ENCODE measurements at regions not wholly inside any gene's neighbourhood (a gene's known extent, or its start where the extent isn't known, plus 50 kb on each side); places are given as distances from the start of the nearest gene placed in this dataset.

DNA sequence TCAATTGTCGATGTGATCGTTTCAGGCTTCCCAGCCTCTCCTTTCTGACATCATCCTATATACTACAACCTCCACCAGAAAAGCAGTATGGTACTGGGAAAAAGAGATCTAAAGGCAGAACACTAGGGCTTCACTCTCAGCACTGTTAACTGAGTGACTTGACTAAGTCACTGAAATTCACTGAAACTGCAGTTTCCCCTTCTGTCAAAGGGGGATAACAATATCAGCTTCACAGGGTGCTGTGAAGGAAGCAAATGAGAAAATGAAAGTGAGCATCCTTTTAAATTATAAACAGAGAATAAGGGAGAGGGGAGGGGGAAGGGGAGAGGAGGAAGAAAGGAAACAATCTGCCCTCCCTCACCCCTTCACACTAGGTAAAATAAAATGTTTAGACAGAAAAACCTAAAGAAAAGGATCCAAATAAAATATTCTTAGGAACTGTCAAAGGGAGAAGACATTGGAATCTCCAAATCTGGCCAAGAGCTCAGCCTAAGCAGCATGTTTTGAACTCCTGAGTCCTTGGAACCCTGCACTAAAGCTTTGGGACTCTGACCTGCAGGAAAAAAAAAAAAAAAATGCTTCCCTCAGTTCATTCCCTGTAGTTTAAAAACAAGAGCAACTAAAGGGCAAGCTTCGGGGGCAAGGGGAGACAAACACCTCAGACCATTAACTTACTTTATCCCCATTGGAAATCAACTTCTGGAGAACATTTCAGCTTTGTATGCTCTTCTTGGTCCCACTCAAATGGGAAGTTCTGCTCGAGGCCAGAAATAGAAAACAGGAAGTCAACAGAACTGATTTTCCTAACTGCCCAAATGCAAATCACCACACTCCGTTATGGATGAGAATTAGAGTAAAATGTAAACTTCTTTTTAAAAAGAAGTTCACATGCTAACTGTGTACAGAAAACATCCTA lies 178.3 kb downstream of the DEPDC1B start:
- no peaks in the 10 kb centered on the region for H3K9me3 Mint-ChIP-seq (ENCODE audit: insufficient read depth)
- Histone ChIP-seq H3K79me2 (ENCODE audit: control insufficient read depth, insufficient read depth, low read length) (peaks cover 25% of the 10 kb centered on the region), H3K27ac (ENCODE audit: low read length in 2 of 2) (peak overlapping the region; percentile 88), H3K4me2 (replicated peaks; ENCODE audit: low read depth, low read length, poor library complexity, severe bottlenecking) (peak overlapping the region; percentile 78), H3K4me1 (ENCODE audit: control insufficient read depth in 2 of 2, insufficient read depth in 2 of 2, low read length in 2 of 2) (peaks cover 49 to 63% of the 10 kb centered on the region in 2 donors), H3K27me3 (replicated peaks in 1 of 4; ENCODE audit: control extremely low read depth in 1 of 4, control insufficient read depth in 3 of 4, insufficient read depth in 4 of 4, low read length in 3 of 4) (no peaks in the 10 kb centered on the region), H3K36me3 (replicated peaks in 1 of 2; ENCODE audit: control extremely low read depth in 1 of 2, control insufficient read depth in 1 of 2, extremely low read depth in 1 of 2, insufficient read depth in 2 of 2, low read length in 1 of 2) (no peaks in the 10 kb centered on the region), H3K4me3 (ENCODE audit: control extremely low read depth in 1 of 5, extremely low read depth in 1 of 5, insufficient read depth in 1 of 5, low read depth in 2 of 5, low read length in 4 of 5) (peak overlapping the region; percentile 39 to 65 (median 58)), H4K20me1 (ENCODE audit: control insufficient read depth, insufficient read depth, low read length, poor library complexity, severe bottlenecking) (no peaks in the 10 kb centered on the region), H3K9ac (ENCODE audit: low read length) (peak overlapping the region; percentile 65), H2AFZ (ENCODE audit: insufficient read depth, low read depth, low read length, poor library complexity, severe bottlenecking) (peak overlapping the region; percentile 70), H3K9me3 (ENCODE audit: control extremely low read depth in 1 of 3, control insufficient read depth in 2 of 3, insufficient read depth in 1 of 3, low read length in 2 of 3) (peaks cover 0 to 15% (median 4%) of the 10 kb centered on the region in 3 donors)
- 60% methylated on average over 1 of the region's 5 CpGs for WGBS (ENCODE audit: insufficient coverage)
- no peak overlapping the region for H3K27ac Mint-ChIP-seq
- DNase-seq (peak; percentile 69), ATAC-seq (ENCODE audit: low read depth) (peak; percentile 50)
- peak; percentile 37 for TF ChIP-seq CTCF (IDR thresholded peaks at IDR 0.05)
- no peak for TF ChIP-seq EZH2 (IDR thresholded peaks at IDR 0.05; ENCODE audit: borderline replicate concordance, insufficient read depth, low read depth, low read length, poor library complexity, severe bottlenecking)
- ChIA-PET CTCF (interaction anchor here (1.0 kb wide), 1 partner anchor 17 kb away, joined by 4 read pairs; no protein-coding TSS in a partner anchor), POLR2A (no interaction called here)
- no peaks in the 10 kb centered on the region for H3K27me3 Mint-ChIP-seq
- peaks cover 38% of the 10 kb centered on the region for H3K4me1 Mint-ChIP-seq
- no peak overlapping the region for H3K4me3 Mint-ChIP-seq
- intact Hi-C loops (cut with micrococcal nuclease) = loop anchor here (1.0 to 10.0 kb wide), 3 partner anchors 18 to 957 kb away; no protein-coding TSS in a partner anchor
